ENCODE measurements at regions not wholly inside any gene's neighbourhood (a gene's known extent, or its start where the extent isn't known, plus 50 kb on each side); places are given as distances from the start of the nearest gene placed in this dataset.
"Not testable (repeated sequence)": the region's sequence is repeated elsewhere in the genome, so short reads cannot be mapped to it uniquely, and the experiment has no call there.

- DNase-seq = no peak
These were observed 267.0 kb downstream of the SEC61B start for GRCh38 chr9:99489060-99489413.

DNA sequence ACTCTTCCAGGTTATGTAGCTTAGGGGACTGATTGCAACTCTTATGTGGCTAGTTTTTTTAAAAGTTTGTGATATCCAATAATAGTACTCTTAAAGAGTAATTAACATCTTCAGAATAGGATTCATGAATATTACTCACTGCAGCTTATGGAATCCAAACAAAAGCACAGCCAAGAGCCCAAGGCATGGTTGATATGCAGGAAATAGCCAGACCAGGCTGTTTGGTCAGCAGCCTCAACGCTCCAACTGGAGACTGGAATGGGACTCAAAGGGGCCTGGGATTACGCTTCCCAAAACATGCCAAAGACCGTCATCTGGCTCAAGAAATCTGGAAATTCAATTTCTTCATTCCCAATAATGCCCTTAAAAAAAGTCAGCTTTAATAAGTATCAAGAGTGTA, 268.6 kb downstream of the SEC61B start:
- no peak for DNase-seq

DNA sequence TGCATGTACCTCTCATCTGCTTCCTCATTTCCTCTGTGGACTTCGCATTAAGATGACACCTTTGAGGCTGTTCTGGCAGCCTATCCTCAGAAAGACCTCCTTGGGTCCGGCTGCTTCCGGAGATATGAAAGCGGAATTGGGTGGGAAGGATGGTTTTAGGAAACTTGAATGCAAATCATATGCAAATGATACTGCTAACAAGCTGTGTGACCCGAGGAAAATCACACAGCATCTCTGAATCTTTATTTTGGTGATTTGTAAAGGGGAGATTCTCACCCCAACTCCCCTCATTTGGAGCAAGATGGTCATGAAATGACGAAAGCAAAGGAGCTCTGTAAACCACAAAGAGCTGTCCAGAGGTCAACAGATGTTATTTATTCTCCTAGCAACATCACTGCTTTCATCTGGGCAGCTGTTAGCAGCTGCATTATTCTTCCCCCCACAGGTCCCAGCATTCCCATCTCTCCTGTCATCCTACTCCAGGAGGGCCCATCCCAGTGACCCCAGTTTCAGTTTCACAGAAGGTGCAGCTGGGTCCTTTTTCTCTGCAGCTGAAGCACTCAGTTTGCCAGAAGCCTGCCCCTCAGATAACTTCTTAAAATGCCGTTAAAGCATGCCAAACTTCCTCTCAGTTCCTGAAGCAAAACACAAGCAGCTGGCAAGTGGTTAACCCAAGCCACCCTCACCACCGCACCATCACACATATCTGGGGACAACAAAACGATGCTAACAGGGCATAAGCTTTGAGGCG, 269.5 kb downstream of the SEC61B start:
- no peak for DNase-seq

- no peak for DNase-seq
These were observed 275.6 kb downstream of the SEC61B start for GRCh38 chr9:99497641-99498040.

DNA sequence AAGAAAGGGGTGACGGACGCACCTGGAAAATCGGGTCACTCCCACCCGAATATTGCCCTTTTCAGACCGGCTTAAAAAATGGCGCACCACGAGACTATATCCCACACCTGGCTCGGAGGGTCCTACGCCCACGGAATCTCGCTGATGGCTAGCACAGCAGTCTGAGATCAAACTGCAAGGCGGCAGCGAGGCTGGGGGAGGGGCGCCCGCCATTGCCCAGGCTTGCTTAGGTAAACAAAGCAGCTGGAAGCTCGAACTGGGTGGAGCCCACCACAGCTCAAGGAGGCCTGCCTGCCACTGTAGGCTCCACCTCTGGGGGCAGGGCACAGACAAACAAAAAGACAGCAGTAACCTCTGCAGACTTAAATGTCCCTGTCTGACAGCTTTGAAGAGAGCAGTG, 276.9 kb downstream of the SEC61B start:
- not testable (repeated sequence) for DNase-seq

- DNase-seq = no peak
These were observed 283.9 kb downstream of the SEC61B start for GRCh38 chr9:99505936-99506335.

DNA sequence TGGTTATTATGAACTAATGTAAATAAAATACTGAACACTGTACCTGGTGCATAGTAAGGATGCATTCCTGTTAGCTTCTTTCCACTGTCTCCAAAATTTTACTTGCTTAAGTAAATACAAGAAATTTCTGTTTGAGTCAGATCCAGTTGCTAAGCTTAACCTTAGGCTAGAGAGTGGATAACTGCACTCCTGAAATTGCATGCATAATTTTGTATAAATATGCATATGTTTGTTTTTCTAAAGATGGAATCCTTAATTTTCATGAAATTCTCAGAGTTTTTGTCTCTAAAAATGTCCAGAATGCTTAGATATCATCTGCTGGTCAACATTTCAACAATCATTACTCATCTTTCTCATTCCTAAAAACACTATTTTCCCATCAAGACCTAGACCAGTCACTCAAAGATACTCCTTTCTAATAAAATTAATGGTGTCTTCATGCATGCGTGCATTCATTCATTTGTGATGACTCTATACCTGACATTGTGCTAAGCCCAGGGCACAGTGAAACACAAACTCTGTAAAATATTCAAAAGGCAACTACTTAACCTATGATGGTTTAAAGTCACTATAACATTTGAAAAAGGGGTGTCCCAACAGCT, 284.8 kb downstream of the SEC61B start:
- no peak for DNase-seq

- no peak for DNase-seq
These were observed 287.1 kb downstream of the SEC61B start for GRCh38 chr9:99509065-99509745.

DNA sequence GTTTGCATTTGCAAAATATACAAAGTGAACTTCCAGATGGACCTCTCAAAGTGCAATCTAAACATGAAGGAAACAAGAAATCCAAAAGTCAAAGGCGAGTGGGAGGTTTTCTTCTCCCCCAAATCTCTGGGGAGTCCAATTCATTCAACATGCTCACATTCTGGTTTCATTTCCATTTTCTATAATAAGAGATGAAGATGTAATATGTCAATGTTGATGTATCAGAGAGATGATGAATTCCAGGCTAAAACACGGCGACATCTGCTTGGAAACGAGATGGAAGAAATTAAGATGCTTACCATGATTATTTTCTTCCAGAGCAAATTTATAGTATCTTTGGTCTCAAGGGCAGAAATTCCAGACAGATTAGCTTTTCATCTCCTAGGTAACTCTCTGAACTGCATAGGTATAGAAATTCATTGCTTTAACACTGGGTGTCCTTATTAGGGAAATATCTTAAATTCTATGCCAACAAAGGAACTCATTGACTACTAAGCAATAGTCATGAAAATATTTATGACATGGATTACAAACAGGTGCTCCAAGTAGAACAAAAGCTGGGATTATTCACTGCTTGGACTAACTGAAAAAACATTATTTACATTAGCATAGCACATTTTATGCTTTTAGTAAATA, 287.9 kb downstream of the SEC61B start:
- DNase-seq = no peak

DNA sequence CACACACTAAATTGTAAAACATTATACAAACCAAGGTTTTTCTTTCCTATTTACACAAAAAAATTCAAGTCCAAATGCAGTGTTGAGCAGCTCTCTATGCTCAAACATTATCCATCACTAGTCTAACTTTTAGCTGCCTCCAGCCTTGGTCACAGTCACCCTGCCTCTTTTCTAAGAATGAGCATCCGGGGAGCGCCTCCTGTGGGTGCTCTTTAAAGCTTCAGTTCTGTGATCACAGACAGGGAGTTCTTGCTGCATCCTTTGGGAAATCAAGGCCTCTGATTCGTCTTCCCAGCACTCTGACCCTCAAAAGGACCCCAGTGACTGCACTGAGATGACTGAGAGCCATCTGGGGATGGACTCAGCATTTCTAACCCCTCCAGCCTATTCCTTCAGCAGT, 289.6 kb downstream of the SEC61B start:
- DNase-seq = no peak

DNA sequence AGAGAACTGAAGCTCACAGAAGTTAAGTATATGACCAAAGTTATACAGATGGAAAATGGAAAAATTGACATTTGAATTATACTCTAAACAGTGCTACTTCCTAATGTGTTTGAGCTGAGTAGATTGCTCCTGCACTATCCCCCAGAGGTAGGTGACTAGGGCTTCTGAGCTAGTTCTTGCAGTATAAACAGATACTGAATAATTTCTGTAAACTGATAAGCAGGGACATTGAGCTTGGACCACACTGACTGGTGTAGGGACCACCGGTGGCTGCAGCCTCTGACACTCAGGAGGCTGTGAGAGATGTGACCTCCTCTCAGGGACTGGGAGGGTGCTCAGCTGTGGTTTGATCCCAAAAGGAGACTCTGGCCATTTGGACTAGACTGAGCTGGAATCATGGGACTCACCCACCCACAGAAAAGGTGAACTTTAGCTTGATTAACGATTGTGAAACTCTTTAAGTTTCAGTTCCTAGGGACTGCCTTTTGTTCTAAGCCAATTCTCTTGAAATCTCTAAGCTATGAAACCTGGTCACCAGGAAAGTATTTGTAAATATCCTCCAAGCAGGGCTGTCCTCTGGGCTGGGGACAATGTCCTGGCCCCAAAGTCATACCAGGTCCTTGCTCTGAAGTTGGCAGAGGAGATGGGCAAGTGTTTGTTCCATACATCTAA, 291.5 kb downstream of the SEC61B start:
- DNase-seq = no peak

GRCh38 chr9:99515093-99515492, 293.0 kb downstream of the SEC61B start:
- no peak for DNase-seq

DNA sequence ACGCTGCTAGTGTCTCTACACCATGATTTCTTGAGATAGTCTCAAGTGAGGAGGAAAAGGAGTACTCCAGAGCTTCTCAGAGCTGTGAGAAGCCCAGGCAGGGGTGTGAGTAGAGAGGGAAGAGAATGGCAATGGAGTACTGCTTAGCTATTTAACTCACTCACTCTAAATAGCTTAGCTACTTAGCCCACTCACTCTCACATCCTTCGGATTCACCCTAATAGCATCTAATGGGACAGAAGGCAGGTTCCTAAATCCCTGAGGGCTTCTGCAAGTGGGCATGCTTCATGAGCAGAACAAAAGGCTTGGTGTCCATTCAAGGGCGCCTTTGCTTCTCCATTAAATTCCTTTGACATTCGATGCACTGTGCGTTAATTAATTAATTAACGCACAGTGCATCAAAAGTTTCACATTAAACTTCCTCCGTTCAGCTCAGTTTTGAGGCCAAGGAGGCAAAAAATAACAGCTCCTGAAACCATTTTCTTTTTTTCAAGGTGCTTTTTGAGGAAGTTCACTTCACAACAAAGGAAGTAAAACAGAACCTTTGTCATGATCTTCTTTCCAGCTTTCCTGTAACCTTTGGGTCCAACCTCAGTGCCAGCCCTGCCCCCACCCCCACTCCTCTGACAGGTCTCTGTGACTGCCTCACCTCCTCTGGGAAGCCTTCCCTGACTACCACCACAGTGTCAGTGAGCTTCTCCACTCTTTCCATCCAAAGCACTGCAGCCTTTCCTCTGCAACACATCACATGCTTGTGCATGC, 294.0 kb downstream of the SEC61B start:
- no peak for DNase-seq

- no peak for DNase-seq
These were observed 294.6 kb downstream of the SEC61B start for GRCh38 chr9:99516657-99517049.

GRCh38 chr9:99523838-99524237, 297.8 kb upstream of the NR4A3 start:
- no peak for DNase-seq

- no peak for DNase-seq
These were observed 290.4 kb upstream of the NR4A3 start for GRCh38 chr9:99531313-99531712.

- DNase-seq = no peak
These were observed 288.3 kb upstream of the NR4A3 start for GRCh38 chr9:99533421-99533820.

GRCh38 chr9:99537996-99538395, 283.7 kb upstream of the NR4A3 start:
- no peak for DNase-seq

- DNase-seq = no peak
These were observed 277.2 kb upstream of the NR4A3 start for GRCh38 chr9:99544526-99544925.

DNA sequence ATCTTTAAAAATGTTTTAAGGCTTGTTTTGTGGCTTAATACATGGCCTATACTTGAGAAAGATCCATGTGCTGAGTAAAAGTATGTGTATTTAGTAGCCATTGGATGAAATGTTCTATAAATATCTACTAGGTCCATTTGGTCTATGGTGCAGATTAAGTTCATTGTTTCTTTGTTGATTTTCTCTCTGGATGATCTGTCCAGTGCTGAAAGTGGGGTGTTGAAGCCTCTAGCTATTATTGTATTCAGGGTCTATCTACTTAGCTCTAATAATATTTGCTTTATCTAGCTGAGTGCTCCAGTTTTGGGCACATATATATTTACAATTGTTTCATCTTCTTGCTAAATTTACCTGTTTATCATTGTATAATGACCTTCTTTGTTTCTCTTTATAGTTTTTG, 272.2 kb upstream of the NR4A3 start:
- no peak for DNase-seq

DNA sequence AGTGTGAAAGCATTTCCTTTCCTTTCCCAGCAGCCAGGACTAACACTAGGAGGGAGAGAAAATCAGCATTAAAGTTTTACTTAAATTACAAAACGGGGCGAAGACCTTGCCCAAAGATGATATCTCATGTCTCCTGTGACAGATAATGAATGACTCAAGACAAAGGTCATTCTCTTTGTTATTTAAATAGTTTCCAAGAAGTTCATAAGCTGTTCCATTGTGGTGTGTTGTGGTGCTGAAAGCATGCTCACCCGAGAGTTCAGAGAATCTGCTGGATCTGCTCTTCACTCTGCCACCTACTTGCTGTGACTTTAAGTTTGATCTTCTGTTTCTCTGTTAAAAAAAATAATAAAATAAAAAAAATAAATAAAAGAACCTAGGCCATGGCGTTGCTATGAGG, 265.9 kb upstream of the NR4A3 start:
- DNase-seq = no peak

DNA sequence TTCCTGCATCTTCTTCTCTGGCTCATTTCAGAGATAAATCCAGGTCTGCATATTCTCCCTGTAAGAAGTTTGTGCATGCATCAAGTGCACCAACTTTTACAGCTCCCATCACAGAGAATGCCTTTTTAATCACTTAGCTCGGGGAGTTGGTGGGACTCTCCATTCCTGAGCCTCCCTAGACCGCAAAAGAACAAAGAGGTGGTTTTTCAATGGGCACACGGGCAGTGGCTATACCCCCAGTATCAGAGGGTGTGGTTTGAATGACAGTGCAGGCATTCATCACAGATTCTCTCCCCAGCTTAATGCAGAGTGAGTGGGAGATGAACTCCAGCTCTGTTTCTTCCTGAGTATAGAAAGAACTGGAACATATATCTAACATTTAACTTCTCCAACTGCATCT, 264.7 kb upstream of the NR4A3 start:
- no peak for DNase-seq

GRCh38 chr9:99557816-99558215, 263.9 kb upstream of the NR4A3 start:
- DNase-seq = no peak
